HEK293 (cell line): ENCODE measurements at regions not wholly inside any gene's neighbourhood (a gene's known extent, or its start where the extent isn't known, plus 50 kb on each side); places are given as distances from the start of the nearest gene placed in this dataset.

ENCODE experiments used
- KLF10 ChIP-seq: fragments of 450-650 bp; IDR thresholded peaks from 2 replicates; pipeline ENCODE4 v1.5.1; 2018; ENCODE audit warnings: missing biosample characterization, mild to moderate bottlenecking, missing genetic modification characterization
- ZNF274 ChIP-seq, 2 experiments: fragments of 200-500 bp in 1 of 2; fragments of 450-650 bp in 1 of 2; sonication (Bioruptor generic) in 1 of 2; formaldehyde crosslinking in 1 of 2; IDR thresholded peaks; 2 replicates each; pipeline versions ENCODE4 v1.5.1 to v1.6.1; 2014 to 2016; ENCODE audit warnings: borderline replicate concordance in 1 of 2, inconsistent platforms in 1 of 2, low read length in 1 of 2, missing biosample characterization in 1 of 2, missing genetic modification characterization in 1 of 2
- ZNF292 ChIP-seq: fragments of 450-650 bp; formaldehyde crosslinking; IDR thresholded peaks from 2 replicates; pipeline ENCODE4 v1.5.1; 2016; ENCODE audit warnings: low read depth, missing biosample characterization, missing genetic modification characterization, borderline replicate concordance
- TF ChIP-seq, protein P1 (sequence below): fragments of 450-650 bp; formaldehyde crosslinking; IDR thresholded peaks from 2 replicates; pipeline ENCODE4 v1.5.1; 2016; ENCODE audit warnings: missing biosample characterization, missing genetic modification characterization, borderline replicate concordance
- TF ChIP-seq, protein P2 (sequence below): fragments of 450-650 bp; formaldehyde crosslinking; IDR thresholded peaks from 2 replicates; pipeline ENCODE4 v1.5.1; 2016; ENCODE audit warnings: missing biosample characterization, missing genetic modification characterization
- TF ChIP-seq, protein P3 (sequence below): fragments of 450-650 bp; formaldehyde crosslinking; IDR thresholded peaks from 2 replicates; pipeline ENCODE4 v1.5.1; 2016; ENCODE audit warnings: missing biosample characterization, missing genetic modification characterization
- TF ChIP-seq, protein P4 (sequence below): sonication (generic); formaldehyde crosslinking; IDR thresholded peaks from 2 replicates; pipeline ENCODE4 v1.8.1; 2022; ENCODE audit warnings: mild to moderate bottlenecking, moderate library complexity, missing genetic modification reagents

DNA sequence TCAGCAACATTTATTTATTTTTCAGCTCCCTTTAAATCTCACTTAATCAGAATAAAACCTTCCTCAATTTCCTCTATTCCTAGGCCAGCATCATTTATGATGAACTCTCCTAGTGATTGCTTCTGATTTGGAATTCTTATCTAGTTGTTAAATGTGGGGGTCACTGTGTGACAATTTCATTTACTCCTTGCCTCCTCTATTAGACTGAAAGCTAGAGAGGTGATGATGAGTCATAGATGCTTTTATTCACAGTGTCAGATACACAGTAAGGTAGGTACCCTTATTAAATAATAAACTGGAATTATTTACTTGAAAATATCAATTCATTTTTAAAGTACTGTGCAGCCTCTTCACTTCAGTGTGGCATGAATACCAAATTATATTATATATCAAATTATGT, 960.6 kb downstream of the MAT2B start:
- TF ChIP-seq, protein P1, sequence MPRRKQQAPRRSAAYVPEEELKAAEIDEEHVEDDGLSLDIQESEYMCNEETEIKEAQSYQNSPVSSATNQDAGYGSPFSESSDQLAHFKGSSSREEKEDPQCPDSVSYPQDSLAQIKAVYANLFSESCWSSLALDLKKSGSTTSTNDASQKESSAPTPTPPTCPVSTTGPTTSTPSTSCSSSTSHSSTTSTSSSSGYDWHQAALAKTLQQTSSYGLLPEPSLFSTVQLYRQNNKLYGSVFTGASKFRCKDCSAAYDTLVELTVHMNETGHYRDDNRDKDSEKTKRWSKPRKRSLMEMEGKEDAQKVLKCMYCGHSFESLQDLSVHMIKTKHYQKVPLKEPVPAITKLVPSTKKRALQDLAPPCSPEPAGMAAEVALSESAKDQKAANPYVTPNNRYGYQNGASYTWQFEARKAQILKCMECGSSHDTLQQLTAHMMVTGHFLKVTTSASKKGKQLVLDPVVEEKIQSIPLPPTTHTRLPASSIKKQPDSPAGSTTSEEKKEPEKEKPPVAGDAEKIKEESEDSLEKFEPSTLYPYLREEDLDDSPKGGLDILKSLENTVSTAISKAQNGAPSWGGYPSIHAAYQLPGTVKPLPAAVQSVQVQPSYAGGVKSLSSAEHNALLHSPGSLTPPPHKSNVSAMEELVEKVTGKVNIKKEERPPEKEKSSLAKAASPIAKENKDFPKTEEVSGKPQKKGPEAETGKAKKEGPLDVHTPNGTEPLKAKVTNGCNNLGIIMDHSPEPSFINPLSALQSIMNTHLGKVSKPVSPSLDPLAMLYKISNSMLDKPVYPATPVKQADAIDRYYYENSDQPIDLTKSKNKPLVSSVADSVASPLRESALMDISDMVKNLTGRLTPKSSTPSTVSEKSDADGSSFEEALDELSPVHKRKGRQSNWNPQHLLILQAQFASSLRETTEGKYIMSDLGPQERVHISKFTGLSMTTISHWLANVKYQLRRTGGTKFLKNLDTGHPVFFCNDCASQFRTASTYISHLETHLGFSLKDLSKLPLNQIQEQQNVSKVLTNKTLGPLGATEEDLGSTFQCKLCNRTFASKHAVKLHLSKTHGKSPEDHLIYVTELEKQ (tag by site-specific recombination), result no peak
- TF ChIP-seq, protein P2, sequence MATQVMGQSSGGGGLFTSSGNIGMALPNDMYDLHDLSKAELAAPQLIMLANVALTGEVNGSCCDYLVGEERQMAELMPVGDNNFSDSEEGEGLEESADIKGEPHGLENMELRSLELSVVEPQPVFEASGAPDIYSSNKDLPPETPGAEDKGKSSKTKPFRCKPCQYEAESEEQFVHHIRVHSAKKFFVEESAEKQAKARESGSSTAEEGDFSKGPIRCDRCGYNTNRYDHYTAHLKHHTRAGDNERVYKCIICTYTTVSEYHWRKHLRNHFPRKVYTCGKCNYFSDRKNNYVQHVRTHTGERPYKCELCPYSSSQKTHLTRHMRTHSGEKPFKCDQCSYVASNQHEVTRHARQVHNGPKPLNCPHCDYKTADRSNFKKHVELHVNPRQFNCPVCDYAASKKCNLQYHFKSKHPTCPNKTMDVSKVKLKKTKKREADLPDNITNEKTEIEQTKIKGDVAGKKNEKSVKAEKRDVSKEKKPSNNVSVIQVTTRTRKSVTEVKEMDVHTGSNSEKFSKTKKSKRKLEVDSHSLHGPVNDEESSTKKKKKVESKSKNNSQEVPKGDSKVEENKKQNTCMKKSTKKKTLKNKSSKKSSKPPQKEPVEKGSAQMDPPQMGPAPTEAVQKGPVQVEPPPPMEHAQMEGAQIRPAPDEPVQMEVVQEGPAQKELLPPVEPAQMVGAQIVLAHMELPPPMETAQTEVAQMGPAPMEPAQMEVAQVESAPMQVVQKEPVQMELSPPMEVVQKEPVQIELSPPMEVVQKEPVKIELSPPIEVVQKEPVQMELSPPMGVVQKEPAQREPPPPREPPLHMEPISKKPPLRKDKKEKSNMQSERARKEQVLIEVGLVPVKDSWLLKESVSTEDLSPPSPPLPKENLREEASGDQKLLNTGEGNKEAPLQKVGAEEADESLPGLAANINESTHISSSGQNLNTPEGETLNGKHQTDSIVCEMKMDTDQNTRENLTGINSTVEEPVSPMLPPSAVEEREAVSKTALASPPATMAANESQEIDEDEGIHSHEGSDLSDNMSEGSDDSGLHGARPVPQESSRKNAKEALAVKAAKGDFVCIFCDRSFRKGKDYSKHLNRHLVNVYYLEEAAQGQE (tag by site-specific recombination), result no peak
- TF ChIP-seq, protein P3, sequence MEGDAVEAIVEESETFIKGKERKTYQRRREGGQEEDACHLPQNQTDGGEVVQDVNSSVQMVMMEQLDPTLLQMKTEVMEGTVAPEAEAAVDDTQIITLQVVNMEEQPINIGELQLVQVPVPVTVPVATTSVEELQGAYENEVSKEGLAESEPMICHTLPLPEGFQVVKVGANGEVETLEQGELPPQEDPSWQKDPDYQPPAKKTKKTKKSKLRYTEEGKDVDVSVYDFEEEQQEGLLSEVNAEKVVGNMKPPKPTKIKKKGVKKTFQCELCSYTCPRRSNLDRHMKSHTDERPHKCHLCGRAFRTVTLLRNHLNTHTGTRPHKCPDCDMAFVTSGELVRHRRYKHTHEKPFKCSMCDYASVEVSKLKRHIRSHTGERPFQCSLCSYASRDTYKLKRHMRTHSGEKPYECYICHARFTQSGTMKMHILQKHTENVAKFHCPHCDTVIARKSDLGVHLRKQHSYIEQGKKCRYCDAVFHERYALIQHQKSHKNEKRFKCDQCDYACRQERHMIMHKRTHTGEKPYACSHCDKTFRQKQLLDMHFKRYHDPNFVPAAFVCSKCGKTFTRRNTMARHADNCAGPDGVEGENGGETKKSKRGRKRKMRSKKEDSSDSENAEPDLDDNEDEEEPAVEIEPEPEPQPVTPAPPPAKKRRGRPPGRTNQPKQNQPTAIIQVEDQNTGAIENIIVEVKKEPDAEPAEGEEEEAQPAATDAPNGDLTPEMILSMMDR (tag by site-specific recombination), result no peak
- TF ChIP-seq ZNF274 (IDR thresholded peaks at IDR 0.05; ENCODE audit: low read length) (no peak), ZNF274 (tag by site-specific recombination; IDR thresholded peaks at IDR 0.05; ENCODE audit: borderline replicate concordance) (no peak), KLF10 (tag by site-specific recombination) (no peak), ZNF292 (no peak)
- TF ChIP-seq, protein P4, sequence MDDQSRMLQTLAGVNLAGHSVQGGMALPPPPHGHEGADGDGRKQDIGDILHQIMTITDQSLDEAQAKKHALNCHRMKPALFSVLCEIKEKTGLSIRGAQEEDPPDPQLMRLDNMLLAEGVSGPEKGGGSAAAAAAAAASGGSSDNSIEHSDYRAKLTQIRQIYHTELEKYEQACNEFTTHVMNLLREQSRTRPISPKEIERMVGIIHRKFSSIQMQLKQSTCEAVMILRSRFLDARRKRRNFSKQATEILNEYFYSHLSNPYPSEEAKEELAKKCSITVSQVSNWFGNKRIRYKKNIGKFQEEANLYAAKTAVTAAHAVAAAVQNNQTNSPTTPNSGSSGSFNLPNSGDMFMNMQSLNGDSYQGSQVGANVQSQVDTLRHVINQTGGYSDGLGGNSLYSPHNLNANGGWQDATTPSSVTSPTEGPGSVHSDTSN, result no peak
